GM21360 (cell line): ENCODE measurements at regions not wholly inside any gene's neighbourhood (a gene's known extent, or its start where the extent isn't known, plus 50 kb on each side); places are given as distances from the start of the nearest gene placed in this dataset.

Source experiments
- ATAC-seq: cut with Tn5 transposase; IDR thresholded peaks from one replicate; pipeline ENCODE4 v1.9.1; 2021; ENCODE audit warnings: mild to moderate bottlenecking, moderate library complexity; ENCODE audit not compliant: unreplicated experiment

GRCh38 chr2:107285621-107286299, 399.8 kb upstream of the ST6GAL2 start:
- no peak for ATAC-seq

- ATAC-seq: no peak
Measured at GRCh38 chr2:107290041-107290440, 404.1 kb upstream of the ST6GAL2 start.

- ATAC-seq: no peak
Measured at GRCh38 chr2:107303964-107304363, 418.0 kb upstream of the ST6GAL2 start.

- no peak for ATAC-seq
Measured at GRCh38 chr2:107305966-107306365, 420.0 kb upstream of the ST6GAL2 start.

GRCh38 chr2:107306881-107307280, 420.9 kb upstream of the ST6GAL2 start:
- ATAC-seq: no peak

GRCh38 chr2:107308835-107309234, 422.9 kb upstream of the ST6GAL2 start:
- no peak for ATAC-seq

- ATAC-seq: no peak
Measured at GRCh38 chr2:107312240-107312639, 426.3 kb upstream of the ST6GAL2 start.

- no peak for ATAC-seq
Measured at GRCh38 chr2:107313316-107313715, 427.3 kb upstream of the ST6GAL2 start.

- ATAC-seq: no peak
Measured at GRCh38 chr2:107320881-107321280, 434.9 kb upstream of the ST6GAL2 start.

GRCh38 chr2:107322416-107322815, 436.4 kb upstream of the ST6GAL2 start:
- no peak for ATAC-seq

- ATAC-seq: no peak
Measured at GRCh38 chr2:107323946-107324565, 438.1 kb upstream of the ST6GAL2 start.

- no peak for ATAC-seq
Measured at GRCh38 chr2:107325981-107326786, 440.2 kb upstream of the ST6GAL2 start.

- ATAC-seq: no peak
Measured at GRCh38 chr2:107334306-107334705, 448.3 kb upstream of the ST6GAL2 start.

GRCh38 chr2:107336526-107336925, 450.6 kb upstream of the ST6GAL2 start:
- no peak for ATAC-seq

- no peak for ATAC-seq
Measured at GRCh38 chr2:107337209-107337898, 451.4 kb upstream of the ST6GAL2 start.

GRCh38 chr2:107338059-107338458, 452.1 kb upstream of the ST6GAL2 start:
- no peak for ATAC-seq

GRCh38 chr2:107338571-107338970, 452.6 kb upstream of the ST6GAL2 start:
- ATAC-seq: no peak

GRCh38 chr2:107340955-107341354, 455.0 kb upstream of the ST6GAL2 start:
- no peak for ATAC-seq

- ATAC-seq: no peak
Measured at GRCh38 chr2:107349329-107349728, 463.4 kb upstream of the ST6GAL2 start.

- ATAC-seq: no peak
Measured at GRCh38 chr2:107354175-107354574, 468.2 kb upstream of the ST6GAL2 start.

GRCh38 chr2:107358362-107358761, 468.3 kb upstream of the RGPD4 start:
- no peak for ATAC-seq
